Right hindlimb (tissue), 1 donor: ENCODE measurements at regions not wholly inside any gene's neighbourhood (a gene's known extent, or its start where the extent isn't known, plus 50 kb on each side); places are given as distances from the start of the nearest gene placed in this dataset.

Experiments used
- DNase-seq: peaks from one replicate; pipeline ENCODE4 v3.0.0-alpha.2; 2018

DNA sequence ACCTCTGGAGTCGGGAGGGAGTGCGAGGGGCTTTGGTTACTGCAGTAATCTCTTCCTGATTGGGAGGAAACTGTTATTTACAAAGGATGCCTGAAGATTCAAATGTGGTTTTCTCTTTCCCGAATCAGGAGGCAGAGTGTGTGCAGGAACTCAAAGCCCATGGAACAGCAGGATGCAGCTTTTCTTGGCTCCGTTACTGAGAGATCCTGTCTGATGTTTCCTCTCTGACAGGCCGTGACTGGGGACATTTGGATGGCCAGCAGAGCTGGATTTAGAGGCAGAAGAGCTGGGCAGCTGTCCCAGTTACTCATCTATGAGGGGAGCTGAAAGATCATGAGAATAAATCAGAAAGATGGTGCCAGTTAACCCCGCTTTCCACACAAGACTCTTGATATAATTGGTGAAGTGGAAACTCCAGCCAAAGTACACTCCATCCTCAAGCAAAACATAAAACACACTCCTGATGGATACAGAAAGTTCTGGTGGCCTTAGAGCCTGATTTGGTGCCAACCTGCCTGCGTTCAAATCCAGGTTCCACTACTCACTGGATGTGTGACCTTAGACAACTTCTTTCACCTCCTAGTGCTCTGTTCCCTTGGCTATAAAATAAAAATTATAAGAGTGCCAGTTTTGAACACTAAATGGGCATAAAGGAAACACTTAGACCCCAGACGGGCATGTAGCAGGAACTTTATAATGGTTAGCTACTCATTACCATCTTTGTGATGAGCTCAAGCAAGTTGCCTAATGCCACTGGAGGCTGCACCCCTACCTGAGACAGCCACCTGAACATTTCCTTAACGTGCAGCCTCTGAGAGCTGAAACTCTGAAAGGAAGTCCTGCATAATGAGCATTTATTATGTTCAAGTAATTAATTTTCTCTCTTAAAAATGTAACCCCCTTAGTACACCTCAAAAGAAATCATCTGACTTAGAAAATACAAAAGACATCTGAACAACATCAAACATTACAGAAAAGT lies 349.0 kb upstream of the GATB start:
- peak; percentile 64 for DNase-seq

DNA sequence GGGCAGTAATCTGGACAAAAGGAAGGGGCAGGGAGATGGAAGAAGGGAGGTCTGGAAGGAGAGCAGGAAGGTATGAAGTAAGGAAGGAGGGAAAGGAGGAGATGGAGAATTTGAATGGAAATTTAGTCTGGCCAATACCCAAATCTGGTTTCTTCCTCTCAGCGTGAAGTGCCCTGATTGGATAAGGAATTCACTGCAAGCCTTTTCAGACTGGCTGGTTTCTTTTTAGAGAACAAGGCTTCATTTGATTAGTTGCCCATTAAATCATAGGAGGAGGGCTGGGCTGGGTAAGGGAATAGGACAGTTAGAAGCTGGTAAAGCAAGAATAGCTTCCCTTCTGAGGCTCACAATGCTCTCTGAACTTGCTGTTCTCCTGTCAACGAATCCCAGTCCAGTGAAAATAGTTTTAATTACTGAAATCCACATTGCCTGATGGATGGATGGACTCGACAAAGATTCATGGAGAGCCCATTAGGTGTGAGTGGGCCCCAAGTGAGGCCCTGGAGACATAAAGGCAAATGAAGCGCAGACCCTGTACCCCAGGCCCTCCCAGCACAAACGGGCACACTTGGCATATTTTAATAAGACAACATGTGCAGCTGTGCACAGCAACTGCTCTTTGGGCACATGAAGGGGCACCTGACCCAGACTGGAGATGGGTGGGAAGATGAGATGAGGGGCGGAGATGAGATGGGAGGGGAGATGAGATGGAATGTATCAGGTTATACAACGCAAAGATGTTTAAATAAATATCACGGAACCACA lies 347.1 kb upstream of the GATB start:
- no peak for DNase-seq

DNA sequence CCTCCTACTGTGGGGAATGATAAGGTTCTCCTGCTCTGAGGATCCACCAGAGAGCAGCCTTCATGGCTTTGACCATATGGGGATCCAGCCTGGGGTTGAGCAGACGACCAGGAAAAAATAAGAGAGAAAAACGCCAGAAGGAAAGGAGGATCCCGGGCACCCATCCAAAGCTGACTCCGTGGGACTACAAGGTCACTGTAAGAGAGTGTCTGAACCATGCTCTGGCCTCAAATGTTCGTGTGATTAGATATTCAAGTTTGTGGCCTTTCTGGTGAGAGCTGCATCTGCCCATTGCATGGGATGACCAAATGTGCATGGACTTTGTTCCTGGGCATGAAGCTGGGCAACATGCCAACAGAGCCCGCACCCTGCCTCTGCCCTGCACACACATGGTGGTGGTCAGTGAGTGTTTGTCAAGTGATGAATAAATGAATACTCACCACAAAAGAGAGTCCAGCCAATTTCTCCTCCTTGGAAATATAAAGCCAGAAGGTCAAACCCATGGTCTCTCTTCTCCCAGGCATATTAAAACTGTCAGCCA lies 346.0 kb upstream of the GATB start:
- DNase-seq = no peak

DNA sequence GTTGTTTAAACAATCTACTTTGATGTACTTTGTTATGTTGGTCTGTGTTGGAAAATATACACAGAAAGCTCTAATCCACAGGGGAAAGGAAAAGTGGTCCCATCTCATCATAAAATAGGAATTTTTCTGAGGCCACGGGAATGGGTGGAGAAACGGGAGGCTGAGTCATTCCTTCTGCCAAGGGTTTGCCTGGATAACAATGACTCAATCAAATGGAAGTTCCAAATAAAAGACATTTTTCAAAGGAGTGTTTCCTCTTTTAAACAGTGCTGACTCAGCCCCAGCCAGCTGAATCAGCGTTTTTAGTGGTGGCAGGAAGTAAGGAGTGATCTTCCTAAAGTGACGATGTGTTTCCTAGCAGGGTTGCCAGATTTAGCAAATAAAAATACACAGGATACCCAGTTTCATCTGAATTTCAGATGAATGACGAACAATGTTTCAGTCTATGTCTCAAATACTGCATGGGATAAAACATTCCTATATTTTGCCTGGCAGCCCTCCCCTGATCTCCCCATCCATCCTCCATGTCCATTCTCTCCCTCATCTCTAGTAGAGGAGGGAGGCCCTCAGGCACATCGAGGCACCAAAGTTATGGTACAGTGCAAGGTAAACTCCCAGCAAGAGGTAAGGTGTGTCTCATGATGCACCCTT lies 345.4 kb upstream of the GATB start:
- peak; percentile 77 for DNase-seq

DNA sequence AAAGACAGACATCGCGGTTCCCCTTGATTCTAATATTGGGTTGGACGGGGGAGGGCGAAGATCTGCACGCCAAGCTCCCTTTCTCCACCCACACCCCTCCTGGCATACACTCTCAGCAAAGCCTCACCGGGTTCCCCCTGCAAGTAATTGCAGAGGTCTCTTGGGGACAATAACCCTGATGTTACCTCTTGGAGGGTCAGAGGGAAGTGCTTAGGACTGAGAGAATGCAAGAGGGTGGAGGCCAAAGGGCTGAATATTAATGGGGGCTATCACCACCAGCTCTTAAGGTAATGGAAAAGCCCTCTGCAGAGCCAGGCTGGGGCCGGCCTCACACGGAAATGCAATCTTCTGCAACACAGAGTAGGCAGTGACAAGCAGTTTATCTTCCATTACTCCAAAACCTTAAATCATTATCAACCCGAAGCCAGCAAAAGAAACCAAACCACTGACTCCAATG lies 344.1 kb upstream of the GATB start:
- DNase-seq = no peak

DNA sequence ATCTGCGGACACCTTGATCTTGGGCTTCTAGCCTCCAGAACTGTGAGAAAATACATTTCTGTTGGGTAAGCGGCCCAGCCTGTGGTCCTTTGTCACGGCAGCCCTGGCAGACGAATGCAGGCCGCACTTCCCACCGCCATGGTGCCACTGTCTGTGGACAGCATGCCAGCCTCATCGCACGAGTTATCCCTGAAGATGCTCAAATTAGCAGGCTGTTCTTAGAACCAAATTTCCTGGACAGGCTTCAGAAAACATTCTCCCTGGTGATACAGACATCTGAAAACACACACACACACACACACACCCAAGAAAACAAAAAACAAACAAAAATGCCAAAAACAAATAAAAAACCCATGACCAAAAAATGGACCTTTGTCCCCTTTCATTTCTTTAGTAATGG lies 343.5 kb upstream of the GATB start:
- DNase-seq = no peak

DNA sequence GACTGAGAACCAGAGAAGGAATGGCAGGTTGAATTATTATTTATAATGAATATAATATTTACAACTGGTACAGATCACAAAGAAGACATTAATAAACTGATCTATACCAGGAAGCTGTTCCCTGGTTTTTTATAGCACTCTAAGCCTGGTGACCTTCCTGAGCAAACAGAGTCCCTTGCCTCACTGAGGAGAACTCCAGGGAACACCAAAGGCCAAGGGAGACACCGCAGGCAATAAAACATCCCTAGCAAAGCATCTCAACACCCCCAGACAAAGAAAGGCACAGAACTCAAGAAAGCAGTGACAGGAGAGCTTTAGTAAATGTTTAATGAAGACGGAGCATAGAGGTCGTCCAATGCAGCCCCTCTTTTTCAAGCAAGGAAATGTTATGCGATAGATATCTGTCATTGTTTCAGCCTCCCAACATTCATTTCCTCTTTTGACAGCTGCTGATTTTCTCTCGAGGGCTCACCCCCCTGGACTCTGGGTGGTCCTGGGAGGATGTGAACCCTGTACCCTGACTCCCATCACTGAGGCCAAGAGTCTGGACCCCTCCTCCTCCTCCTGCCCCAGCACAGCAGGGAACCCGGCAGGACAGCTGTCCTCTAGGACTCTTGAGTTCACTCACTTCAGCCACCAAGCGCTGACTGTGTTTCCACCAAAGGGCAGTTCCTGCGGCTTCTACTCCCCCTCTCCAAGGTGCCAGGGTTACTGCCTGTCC lies 342.5 kb upstream of the GATB start:
- DNase-seq = no peak

DNA sequence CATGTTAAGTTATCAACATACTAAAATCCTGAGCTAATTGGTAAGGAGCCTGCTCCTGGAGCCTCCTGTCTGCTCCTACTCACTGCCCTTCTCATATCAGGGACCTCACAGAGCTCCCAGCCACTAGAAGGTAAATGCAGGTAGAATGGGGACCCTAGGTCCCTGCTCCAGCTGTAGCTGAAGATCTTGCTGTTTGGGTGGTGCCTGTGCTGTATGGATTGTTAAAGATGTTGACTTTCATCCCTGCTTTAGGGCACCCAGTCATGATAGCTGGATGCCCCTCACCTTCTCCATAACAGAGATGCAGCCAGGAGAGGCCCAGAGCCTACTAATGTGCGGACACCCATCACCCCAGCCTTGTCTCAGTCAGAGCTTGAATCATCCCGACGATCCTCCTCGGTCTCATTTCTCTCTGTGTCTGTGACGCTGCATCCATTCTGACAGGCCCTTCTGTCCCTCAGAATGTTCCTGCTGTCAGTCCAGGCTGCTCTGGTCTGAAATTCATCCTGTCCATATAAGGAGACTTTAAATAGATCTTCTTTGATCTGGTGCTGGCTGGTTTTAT lies 341.7 kb upstream of the GATB start:
- DNase-seq = no peak

DNA sequence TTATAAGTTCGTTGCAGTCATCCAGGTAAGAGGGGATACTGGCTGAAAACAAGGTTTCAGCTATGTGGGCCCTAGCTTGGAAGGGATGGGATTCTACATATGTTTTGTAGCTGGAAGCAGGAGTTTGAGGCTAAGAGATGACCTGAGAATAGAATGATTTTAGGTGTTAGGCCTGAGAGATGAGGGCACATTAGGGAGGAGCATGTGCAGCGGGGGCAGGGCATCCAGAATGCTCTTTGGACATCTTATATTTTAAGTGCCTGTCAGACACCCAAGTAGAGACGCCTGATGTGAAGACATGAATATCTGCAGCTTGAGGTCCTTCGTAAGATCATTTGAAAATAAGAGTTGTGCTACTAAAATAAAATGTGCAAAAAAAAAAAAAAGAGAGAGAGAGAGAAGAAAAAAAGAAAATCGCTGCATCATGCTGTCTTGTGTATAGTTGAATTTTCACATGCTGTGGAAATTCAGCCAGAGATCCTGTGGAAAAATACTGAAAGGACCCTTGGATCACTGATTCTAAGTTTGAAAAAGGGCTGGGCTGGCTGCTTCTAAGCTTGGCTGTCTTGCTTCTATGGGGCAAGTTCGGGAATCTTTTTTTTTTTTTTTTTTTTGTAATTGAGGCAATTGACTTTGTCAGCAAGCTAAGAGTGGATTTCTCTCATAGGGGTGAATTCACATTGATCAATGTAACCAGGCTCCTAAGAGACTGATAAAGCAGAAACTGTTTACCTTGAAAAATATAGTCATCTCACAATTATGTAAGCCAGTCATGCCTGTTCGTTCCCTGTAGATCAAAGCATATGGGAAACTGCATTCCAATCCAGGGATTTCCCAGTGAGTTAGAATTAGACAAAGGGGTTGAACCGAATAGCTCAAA lies 341.0 kb upstream of the GATB start:
- DNase-seq = no peak

DNA sequence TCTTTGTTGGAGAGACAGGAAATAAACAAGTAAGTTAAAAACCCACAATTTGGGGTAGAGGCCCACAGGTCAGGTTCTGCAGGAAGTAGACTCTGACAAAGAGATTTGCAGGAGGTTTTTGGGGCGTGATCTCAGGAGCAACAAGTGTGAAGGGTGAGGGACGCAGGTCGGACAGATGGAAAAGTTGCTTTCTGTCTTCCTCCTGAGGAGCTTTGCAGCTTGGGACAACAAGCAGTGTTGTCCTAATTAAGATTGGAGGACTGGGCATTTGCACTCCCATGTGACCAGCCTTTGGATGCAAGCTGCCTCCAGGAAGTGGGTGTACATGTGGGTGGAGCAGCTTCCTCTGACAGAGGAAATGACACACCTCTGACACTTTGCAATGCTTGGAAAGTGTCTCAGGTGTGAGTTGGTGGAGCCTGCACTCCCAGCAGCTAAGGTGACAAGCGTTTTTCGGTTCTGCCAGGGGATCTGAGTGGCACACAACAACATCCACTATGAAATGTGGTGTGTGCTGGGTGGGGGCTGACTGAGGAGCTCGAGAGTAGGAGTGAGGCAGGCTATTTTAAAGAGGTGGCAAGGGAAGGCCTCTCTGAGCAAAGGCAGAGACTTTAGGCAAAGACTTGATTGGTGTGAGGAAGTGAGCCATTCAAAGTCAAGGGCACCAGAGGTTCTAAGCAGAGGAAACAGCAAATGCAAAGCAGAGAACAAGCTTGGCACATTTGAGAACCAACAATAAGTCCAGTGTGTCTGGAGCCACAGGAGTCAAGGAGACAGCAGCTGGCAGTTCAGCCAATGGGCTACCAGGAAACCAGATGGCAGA lies 339.8 kb upstream of the GATB start:
- no peak for DNase-seq

DNA sequence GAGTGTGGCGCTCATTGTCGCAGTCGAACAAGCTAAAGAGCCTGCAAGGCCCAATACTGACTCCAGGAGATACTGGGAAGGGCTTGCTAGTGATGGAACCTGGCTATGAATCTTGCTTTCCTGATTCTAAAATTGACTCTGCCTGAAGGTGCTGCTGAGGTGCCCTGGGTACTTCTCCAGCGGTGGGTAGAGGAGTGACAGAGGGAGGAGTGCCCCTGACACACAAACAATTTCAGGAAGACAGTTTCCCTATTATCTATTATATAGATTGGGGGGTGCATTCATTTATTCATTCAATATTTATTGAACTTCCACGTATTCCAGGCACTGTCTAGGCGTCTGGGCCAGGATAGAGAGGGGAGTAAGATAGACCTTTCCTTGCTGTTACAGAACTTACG lies 339.2 kb upstream of the GATB start:
- DNase-seq = no peak

DNA sequence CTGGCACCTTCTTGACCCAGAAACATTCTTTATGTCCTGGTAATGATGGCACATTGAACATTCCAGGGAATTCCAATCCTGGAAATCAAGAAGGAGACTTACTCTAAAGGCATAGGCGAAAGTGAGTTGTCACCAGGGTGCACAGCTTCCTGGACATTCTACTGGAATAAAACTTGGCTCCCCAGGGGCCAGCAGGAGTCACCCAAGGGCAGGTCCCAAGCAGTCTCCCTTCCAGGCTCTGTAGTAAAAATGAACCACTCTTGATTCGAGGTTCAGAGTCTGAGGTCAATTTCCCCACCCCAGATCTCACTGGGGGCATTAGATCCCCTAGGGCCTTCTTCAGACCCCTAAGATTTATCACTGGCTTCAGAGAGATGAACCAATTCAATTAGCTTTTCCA lies 338.7 kb upstream of the GATB start:
- DNase-seq = no peak

DNA sequence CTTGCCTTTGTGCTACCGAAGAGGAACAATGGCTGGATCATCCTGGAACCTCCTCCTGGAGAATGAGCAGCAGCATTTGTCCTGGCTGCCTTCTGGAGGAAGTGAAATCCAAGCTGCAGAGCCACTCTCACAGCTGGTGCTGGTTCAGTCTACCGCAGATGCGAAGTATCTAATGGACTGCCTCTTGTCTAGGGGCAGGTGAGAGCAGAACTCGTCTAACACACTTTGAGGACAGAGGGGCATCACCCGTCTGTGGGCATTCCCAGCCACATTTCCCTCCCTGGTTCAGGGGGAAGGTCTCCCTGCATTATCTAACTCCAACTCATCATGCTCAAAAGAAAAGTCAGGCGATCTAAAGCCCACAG lies 338.2 kb upstream of the GATB start:
- no peak for DNase-seq

DNA sequence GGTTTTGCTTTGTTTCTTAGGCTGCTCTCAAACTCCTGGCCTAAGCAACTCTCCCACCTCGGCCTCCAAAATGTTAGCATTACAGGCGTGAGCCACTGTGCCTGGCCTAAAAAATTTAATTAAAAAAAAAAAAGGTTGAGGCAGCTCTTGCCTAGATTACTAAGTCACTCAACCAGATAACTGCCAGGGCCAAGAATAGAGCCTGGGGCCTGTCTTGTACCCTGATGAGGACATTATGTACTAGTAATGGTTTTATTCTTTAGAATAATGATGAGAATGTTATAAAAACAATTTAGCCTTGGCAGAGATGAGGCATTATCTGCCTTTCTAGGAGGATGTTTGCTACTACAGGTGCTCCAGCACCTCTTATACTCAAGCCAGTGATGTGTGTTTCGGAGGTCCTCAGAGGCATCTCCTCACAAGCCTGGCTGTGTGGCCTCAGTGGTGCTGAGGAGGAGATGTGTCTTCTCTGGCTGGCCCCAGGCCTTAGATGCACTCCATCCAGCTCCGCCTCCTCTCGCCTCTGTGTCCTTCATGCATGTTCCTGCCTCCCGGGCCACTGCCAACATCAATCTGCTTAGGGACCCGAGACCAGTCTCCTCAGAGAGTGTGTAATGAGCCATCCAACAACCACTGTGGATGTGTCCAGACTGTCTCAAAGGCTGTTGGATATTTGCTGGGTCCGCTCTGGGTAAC lies 337.7 kb upstream of the GATB start:
- no peak for DNase-seq

DNA sequence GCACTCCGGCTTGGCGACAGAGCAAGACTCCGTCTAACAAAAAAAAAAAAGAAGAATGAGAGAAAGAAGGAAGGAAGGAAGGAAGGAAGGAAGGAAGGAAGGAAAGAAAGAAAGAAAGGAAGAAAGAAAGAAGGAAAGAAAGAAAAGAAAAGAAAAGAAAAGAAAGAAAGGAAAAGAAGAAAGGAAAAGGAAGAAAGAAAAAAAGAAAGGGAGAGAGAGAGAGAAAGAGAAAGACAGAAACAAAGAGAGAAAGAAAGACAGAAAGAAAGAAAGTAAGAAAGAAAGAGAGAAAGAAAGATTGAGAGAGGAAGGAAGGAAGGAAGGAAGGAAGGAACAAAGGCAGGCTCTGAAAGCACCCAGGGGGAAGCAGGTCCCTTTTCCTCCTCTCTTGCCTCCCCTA lies 336.6 kb upstream of the GATB start:
- DNase-seq = no peak

DNA sequence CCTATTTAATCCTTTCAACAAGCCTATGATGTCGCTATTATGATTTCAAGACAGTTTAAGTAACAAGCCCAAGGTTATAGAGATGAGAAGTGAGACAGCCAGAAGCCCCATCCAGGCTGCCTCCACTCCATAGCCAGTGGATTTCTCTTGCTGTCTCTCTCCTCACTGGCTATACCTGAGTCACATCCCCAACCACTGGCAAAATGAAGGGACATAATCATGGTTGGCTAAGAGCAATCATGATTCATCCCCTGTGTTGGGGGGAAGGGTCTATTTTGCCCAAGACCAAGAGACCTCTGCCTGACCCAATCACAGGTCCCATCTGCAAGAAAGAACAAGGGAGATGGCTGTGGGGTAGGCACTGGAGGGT lies 334.9 kb upstream of the GATB start:
- DNase-seq = no peak

DNA sequence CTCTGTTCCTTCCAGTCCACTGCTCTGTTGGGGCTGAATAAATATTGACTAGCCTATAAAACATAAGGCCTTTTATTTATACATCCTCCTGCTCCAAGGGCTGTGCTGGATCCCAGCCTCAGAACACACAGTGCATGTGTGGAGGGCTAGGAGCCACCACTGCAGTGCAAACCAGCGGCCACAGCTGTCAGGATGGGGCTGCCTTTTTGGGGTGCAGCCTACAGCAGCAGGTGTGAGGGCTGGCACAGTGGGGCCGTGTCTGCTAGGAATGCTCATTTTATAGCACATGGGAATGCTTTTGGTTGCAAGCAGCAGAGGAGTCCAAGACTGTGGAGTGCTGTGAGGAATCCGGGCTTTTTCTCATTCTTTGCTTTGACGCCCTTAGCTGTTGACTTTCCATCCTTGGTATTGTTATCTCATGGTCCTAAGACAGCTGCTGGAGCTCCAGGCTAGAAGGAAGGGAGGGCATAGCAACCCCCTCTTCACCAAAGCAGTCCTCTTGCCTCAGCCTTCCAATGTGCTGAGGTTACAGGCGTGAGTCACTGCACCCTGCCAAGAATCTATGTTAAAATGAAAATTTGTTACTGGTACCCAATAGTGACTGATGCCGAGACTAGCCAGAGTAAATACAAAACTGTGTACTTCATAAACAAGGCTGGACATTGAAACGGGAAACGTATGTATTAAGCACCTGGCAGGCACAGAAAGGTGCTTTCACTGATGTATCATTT lies 334.3 kb upstream of the GATB start:
- peak; percentile 51 for DNase-seq

DNA sequence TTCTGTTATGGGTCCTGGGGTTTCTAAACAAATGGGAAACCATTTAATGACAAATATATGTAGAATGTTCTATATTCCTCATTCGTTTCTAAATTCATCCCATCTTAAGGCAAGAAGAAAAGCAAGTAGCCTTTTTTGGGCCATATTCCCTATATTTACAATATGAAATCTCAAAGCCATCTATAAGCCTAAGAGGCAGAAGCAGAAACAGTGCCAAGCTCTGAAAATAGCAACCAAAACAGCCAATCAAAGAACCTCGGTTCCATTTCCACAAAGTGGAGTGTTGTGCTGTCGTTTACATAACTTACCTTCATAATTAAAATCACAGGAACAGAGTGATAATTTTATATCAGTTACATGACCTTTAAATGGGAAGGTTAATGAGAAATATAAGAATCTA lies 330.6 kb upstream of the GATB start:
- no peak for DNase-seq

DNA sequence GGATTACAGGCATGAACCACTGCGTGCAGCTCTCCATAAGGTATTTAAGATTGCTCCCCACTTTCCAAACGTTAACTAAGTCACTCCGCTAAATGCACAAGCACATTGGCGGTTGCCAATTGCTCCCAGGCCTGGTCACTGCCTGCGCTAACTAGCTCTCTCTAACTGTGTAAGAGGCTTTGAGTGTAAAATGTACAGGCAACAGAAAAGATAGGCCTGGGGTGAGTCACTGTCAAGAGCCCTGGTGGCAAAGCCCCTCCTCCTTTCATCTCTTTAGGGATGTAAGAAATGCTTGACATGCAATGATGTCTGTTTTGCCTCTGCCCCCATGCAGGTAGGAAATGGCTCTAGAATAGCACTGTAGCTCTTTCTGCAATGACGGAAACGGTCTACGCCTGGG lies 329.7 kb upstream of the GATB start:
- no peak for DNase-seq
